ENCODE measurements at regions not wholly inside any gene's neighbourhood (a gene's known extent, or its start where the extent isn't known, plus 50 kb on each side); places are given as distances from the start of the nearest gene placed in this dataset.
A peak's percentile ranks its signal among the peaks of the same experiment; 100 is the strongest.

GRCh38 chr7:84354030-84354429 is 159.4 kb upstream of the SEMA3A start:
- no peak for DNase-seq (ENCODE audit: low read depth in 4 of 4, low spot score in 3 of 4)

- DNase-seq (ENCODE audit: low read depth in 4 of 4, low spot score in 3 of 4), result no peak
These were observed 144.7 kb upstream of the SEMA3A start for GRCh38 chr7:84339306-84339705.

- no peak for DNase-seq (ENCODE audit: low read depth in 4 of 4, low spot score in 3 of 4)
These were observed 142.8 kb upstream of the SEMA3A start for GRCh38 chr7:84337429-84337828.

GRCh38 chr7:84336766-84337165 is 142.2 kb upstream of the SEMA3A start:
- no peak for DNase-seq (ENCODE audit: low read depth in 4 of 4, low spot score in 3 of 4)

- no peak for DNase-seq (ENCODE audit: low read depth in 4 of 4, low spot score in 3 of 4)
These were observed 141.7 kb upstream of the SEMA3A start for GRCh38 chr7:84336303-84336702.

- peak in 1 of 4 donors; percentile 7 for DNase-seq (ENCODE audit: low read depth in 4 of 4, low spot score in 3 of 4)
These were observed 137.0 kb upstream of the SEMA3A start for GRCh38 chr7:84331616-84332015.

GRCh38 chr7:84328571-84328970 is 134.0 kb upstream of the SEMA3A start:
- no peak for DNase-seq (ENCODE audit: low read depth in 4 of 4, low spot score in 3 of 4)

- no peak for DNase-seq (ENCODE audit: low read depth in 4 of 4, low spot score in 3 of 4)
These were observed 129.6 kb upstream of the SEMA3A start for GRCh38 chr7:84324136-84324630.

GRCh38 chr7:84317536-84317935 is 122.9 kb upstream of the SEMA3A start:
- no peak for DNase-seq (ENCODE audit: low read depth in 4 of 4, low spot score in 3 of 4)

- DNase-seq (ENCODE audit: low read depth in 4 of 4, low spot score in 3 of 4), result no peak
These were observed 119.7 kb upstream of the SEMA3A start for GRCh38 chr7:84314263-84314662.

- no peak for DNase-seq (ENCODE audit: low read depth in 4 of 4, low spot score in 3 of 4)
These were observed 109.8 kb upstream of the SEMA3A start for GRCh38 chr7:84304407-84304806.

- no peak for DNase-seq (ENCODE audit: low read depth in 4 of 4, low spot score in 3 of 4)
These were observed 108.4 kb upstream of the SEMA3A start for GRCh38 chr7:84302949-84303348.

- DNase-seq (ENCODE audit: low read depth in 4 of 4, low spot score in 3 of 4), result no peak
These were observed 103.0 kb upstream of the SEMA3A start for GRCh38 chr7:84297616-84298015.

- no peak for DNase-seq (ENCODE audit: low read depth in 4 of 4, low spot score in 3 of 4)
These were observed 100.4 kb upstream of the SEMA3A start for GRCh38 chr7:84294847-84295455.

GRCh38 chr7:84294391-84294790 is 99.8 kb upstream of the SEMA3A start:
- DNase-seq (ENCODE audit: low read depth in 4 of 4, low spot score in 3 of 4), result no peak

GRCh38 chr7:84291756-84292155 is 97.2 kb upstream of the SEMA3A start:
- DNase-seq (ENCODE audit: low read depth in 4 of 4, low spot score in 3 of 4), result no peak

- DNase-seq (ENCODE audit: low read depth in 4 of 4, low spot score in 3 of 4), result no peak
These were observed 89.2 kb upstream of the SEMA3A start for GRCh38 chr7:84283798-84284197.

- no peak for DNase-seq (ENCODE audit: low read depth in 4 of 4, low spot score in 3 of 4)
These were observed 86.9 kb upstream of the SEMA3A start for GRCh38 chr7:84281518-84281917.

- DNase-seq (ENCODE audit: low read depth in 4 of 4, low spot score in 3 of 4), result no peak
These were observed 83.1 kb upstream of the SEMA3A start for GRCh38 chr7:84277628-84278224.

- no peak for DNase-seq (ENCODE audit: low read depth in 4 of 4, low spot score in 3 of 4)
These were observed 79.5 kb upstream of the SEMA3A start for GRCh38 chr7:84274029-84274638.

GRCh38 chr7:84271543-84271942 is 77.0 kb upstream of the SEMA3A start:
- no peak for DNase-seq (ENCODE audit: low read depth in 4 of 4, low spot score in 3 of 4)

GRCh38 chr7:84264396-84264795 is 69.8 kb upstream of the SEMA3A start:
- DNase-seq (ENCODE audit: low read depth in 4 of 4, low spot score in 3 of 4), result no peak

All from left renal pelvis (tissue), 4 donors.